SK-N-SH (cell line): ENCODE measurements at regions not wholly inside any gene's neighbourhood (a gene's known extent, or its start where the extent isn't known, plus 50 kb on each side); places are given as distances from the start of the nearest gene placed in this dataset.

Experiments used
- EP300 ChIP-seq, 2 experiments: IDR thresholded peaks; 2 replicates each; pipeline versions ENCODE4 v1.4.0 to v1.6.1; 2012; ENCODE audit warnings: borderline replicate concordance in 1 of 2, low read depth in 1 of 2, low read length in 1 of 2
- FOSL2 ChIP-seq: IDR thresholded peaks from 2 replicates; pipeline ENCODE4 v1.4.0; 2012; ENCODE audit warnings: low read depth, mild to moderate bottlenecking, moderate library complexity, borderline replicate concordance
- GABPA ChIP-seq: IDR thresholded peaks from 2 replicates; pipeline ENCODE4 v1.4.0; 2012; ENCODE audit warnings: low read depth, mild to moderate bottlenecking
- JUND ChIP-seq: IDR thresholded peaks from 2 replicates; pipeline ENCODE4 v1.4.0; 2012
- NFIC ChIP-seq: IDR thresholded peaks from 2 replicates; pipeline ENCODE4 v1.4.0; 2012; ENCODE audit warnings: borderline replicate concordance
- POLR2AphosphoS5 ChIP-seq: IDR thresholded peaks from 2 replicates; pipeline ENCODE4 v1.6.1; 2012; ENCODE audit warnings: low read depth, low read length
- RCOR1 ChIP-seq: fragments of 150-350 bp; IDR thresholded peaks from 2 replicates; pipeline ENCODE4 v1.6.1; 2017; ENCODE audit warnings: antibody characterized with exemption, low read length
- RFX5 ChIP-seq: IDR thresholded peaks from 2 replicates; pipeline ENCODE4 v1.6.1; 2012; ENCODE audit warnings: mild to moderate bottlenecking, improper control_type of control experiment, low read length
- RXRA ChIP-seq: IDR thresholded peaks from 2 replicates; pipeline ENCODE4 v1.4.0; 2012; ENCODE audit warnings: low read depth, mild to moderate bottlenecking, borderline replicate concordance
- TAF1 ChIP-seq: IDR thresholded peaks from 2 replicates; pipeline ENCODE4 v1.6.1; 2012; ENCODE audit warnings: low read depth, mild to moderate bottlenecking, low read length, moderate library complexity, borderline replicate concordance
- YY1 ChIP-seq: IDR thresholded peaks from 2 replicates; pipeline ENCODE4 v1.4.0; 2012; ENCODE audit warnings: low read depth, mild to moderate bottlenecking
- TF ChIP-seq, protein P1 (sequence below): fragments of 200-600 bp; sonication (generic); IDR thresholded peaks from 2 replicates; pipeline ENCODE4 v1.6.1; 2017; ENCODE audit warnings: antibody characterized with exemption, mild to moderate bottlenecking, moderate library complexity
- TF ChIP-seq, protein P2 (sequence below): IDR thresholded peaks from 2 replicates; pipeline ENCODE4 v1.6.1; 2012; ENCODE audit warnings: mild to moderate bottlenecking, low read depth, low read length, moderate library complexity

DNA sequence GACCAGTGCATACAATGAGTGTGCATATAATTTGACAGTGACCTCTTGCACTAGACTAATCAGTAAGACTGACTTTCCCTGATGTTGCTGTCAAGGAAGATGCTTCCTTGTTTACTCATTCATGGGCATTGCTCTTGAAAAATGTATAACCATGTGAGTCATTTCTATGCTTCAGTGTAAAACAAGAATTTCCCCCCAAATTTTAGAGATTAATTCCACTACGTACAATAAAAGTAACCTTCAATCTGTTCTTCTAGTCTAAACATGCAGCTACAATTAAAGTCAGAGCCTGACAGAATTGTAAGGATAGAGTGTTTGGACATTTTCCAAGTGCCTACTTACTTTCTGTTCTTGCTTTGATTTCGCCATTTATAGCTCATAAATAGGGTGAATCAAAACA is 935.7 kb downstream of the RAPGEF2 start:
- TF ChIP-seq, protein P1, sequence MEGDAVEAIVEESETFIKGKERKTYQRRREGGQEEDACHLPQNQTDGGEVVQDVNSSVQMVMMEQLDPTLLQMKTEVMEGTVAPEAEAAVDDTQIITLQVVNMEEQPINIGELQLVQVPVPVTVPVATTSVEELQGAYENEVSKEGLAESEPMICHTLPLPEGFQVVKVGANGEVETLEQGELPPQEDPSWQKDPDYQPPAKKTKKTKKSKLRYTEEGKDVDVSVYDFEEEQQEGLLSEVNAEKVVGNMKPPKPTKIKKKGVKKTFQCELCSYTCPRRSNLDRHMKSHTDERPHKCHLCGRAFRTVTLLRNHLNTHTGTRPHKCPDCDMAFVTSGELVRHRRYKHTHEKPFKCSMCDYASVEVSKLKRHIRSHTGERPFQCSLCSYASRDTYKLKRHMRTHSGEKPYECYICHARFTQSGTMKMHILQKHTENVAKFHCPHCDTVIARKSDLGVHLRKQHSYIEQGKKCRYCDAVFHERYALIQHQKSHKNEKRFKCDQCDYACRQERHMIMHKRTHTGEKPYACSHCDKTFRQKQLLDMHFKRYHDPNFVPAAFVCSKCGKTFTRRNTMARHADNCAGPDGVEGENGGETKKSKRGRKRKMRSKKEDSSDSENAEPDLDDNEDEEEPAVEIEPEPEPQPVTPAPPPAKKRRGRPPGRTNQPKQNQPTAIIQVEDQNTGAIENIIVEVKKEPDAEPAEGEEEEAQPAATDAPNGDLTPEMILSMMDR, result no peak
- TF ChIP-seq JUND (no peak), NFIC (no peak), GABPA (no peak), YY1 (no peak), RFX5 (no peak), EP300 (IDR thresholded peaks at IDR 0.05; ENCODE audit: borderline replicate concordance in 1 of 2, low read depth in 1 of 2, low read length in 1 of 2) (no peak), RXRA (no peak), FOSL2 (no peak), POLR2AphosphoS5 (no peak), TAF1 (no peak), RCOR1 (no peak)
- TF ChIP-seq, protein P2, sequence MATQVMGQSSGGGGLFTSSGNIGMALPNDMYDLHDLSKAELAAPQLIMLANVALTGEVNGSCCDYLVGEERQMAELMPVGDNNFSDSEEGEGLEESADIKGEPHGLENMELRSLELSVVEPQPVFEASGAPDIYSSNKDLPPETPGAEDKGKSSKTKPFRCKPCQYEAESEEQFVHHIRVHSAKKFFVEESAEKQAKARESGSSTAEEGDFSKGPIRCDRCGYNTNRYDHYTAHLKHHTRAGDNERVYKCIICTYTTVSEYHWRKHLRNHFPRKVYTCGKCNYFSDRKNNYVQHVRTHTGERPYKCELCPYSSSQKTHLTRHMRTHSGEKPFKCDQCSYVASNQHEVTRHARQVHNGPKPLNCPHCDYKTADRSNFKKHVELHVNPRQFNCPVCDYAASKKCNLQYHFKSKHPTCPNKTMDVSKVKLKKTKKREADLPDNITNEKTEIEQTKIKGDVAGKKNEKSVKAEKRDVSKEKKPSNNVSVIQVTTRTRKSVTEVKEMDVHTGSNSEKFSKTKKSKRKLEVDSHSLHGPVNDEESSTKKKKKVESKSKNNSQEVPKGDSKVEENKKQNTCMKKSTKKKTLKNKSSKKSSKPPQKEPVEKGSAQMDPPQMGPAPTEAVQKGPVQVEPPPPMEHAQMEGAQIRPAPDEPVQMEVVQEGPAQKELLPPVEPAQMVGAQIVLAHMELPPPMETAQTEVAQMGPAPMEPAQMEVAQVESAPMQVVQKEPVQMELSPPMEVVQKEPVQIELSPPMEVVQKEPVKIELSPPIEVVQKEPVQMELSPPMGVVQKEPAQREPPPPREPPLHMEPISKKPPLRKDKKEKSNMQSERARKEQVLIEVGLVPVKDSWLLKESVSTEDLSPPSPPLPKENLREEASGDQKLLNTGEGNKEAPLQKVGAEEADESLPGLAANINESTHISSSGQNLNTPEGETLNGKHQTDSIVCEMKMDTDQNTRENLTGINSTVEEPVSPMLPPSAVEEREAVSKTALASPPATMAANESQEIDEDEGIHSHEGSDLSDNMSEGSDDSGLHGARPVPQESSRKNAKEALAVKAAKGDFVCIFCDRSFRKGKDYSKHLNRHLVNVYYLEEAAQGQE, result no peak
